Osteocyte (in vitro differentiated cells): ENCODE measurements at regions not wholly inside any gene's neighbourhood (a gene's known extent, or its start where the extent isn't known, plus 50 kb on each side); places are given as distances from the start of the nearest gene placed in this dataset.
A peak's percentile ranks its signal among the peaks of the same experiment; 100 is the strongest.

ENCODE experiments used
- DNase-seq: peaks from one replicate; pipeline ENCODE4 v3.0.0; 2021; ENCODE audit warnings: mixed read lengths; ENCODE audit not compliant: unreplicated experiment; ENCODE audit errors: extremely low spot score
- H3K27ac Mint-ChIP-seq: one replicate; pipeline ENCODE4 v1.8.0; 2021; ENCODE audit warnings: mild to moderate bottlenecking, mixed read lengths; ENCODE audit not compliant: unreplicated experiment
- H3K27me3 Mint-ChIP-seq: one replicate; pipeline ENCODE4 v1.8.0; 2021; ENCODE audit warnings: mixed read lengths; ENCODE audit not compliant: unreplicated experiment
- H3K36me3 Mint-ChIP-seq: one replicate; pipeline ENCODE4 v1.8.0; 2021; ENCODE audit warnings: mixed read lengths; ENCODE audit not compliant: unreplicated experiment
- H3K4me1 Mint-ChIP-seq: one replicate; pipeline ENCODE4 v1.8.0; 2021; ENCODE audit warnings: mixed read lengths; ENCODE audit not compliant: unreplicated experiment
- H3K4me3 Mint-ChIP-seq: one replicate; pipeline ENCODE4 v1.8.0; 2021; ENCODE audit warnings: mild to moderate bottlenecking, moderate library complexity, mixed read lengths; ENCODE audit not compliant: unreplicated experiment
- H3K9me3 Mint-ChIP-seq: one replicate; pipeline ENCODE4 v1.8.0; 2021; ENCODE audit warnings: mixed read lengths; ENCODE audit not compliant: unreplicated experiment
- CTCF ChIP-seq: fragments of 200-600 bp; sonication (generic); IDR thresholded peaks from 2 replicates; pipeline ENCODE4 v1.5.0; 2021; ENCODE audit warnings: antibody characterized with exemption, mild to moderate bottlenecking, moderate library complexity

GRCh38 chr7:19463581-19463980 lies 245.3 kb downstream of the POLR1F start:
- H3K9me3 Mint-ChIP-seq = no peaks in the 10 kb centered on the region
- no peaks in the 10 kb centered on the region for H3K4me1 Mint-ChIP-seq
- no peak for DNase-seq
- no peaks in the 10 kb centered on the region for H3K36me3 Mint-ChIP-seq
- no peak overlapping the region for H3K27ac Mint-ChIP-seq
- TF ChIP-seq CTCF = no peak
- H3K27me3 Mint-ChIP-seq = no peaks in the 10 kb centered on the region
- no peak overlapping the region for H3K4me3 Mint-ChIP-seq

GRCh38 chr7:19455623-19456022 lies 253.2 kb downstream of the POLR1F start:
- Mint-ChIP-seq H3K36me3 (peaks cover under 1% of the 10 kb centered on the region), H3K4me1 (no peaks in the 10 kb centered on the region), H3K27me3 (no peaks in the 10 kb centered on the region), H3K27ac (no peak overlapping the region), H3K4me3 (no peak overlapping the region), H3K9me3 (peaks cover 27% of the 10 kb centered on the region)
- no peak for TF ChIP-seq CTCF
- DNase-seq = no peak

- H3K36me3 Mint-ChIP-seq = peaks cover 10% of the 10 kb centered on the region
- peaks cover 26% of the 10 kb centered on the region for H3K9me3 Mint-ChIP-seq
- H3K27me3 Mint-ChIP-seq = no peaks in the 10 kb centered on the region
- H3K4me3 Mint-ChIP-seq = no peak overlapping the region
- TF ChIP-seq CTCF = no peak
- no peak for DNase-seq
- H3K27ac Mint-ChIP-seq = no peak overlapping the region
- peaks cover 2% of the 10 kb centered on the region for H3K4me1 Mint-ChIP-seq
Measured at GRCh38 chr7:19448091-19448490, 260.7 kb downstream of the POLR1F start.

GRCh38 chr7:19442016-19442785 lies 266.6 kb downstream of the POLR1F start:
- peaks cover 5% of the 10 kb centered on the region for H3K36me3 Mint-ChIP-seq
- no peaks in the 10 kb centered on the region for H3K4me1 Mint-ChIP-seq
- TF ChIP-seq CTCF = peak; percentile 67
- H3K27me3 Mint-ChIP-seq = no peaks in the 10 kb centered on the region
- no peak overlapping the region for H3K27ac Mint-ChIP-seq
- H3K9me3 Mint-ChIP-seq = no peaks in the 10 kb centered on the region
- no peak overlapping the region for H3K4me3 Mint-ChIP-seq
- DNase-seq = no peak

GRCh38 chr7:19439517-19439916 lies 269.3 kb downstream of the POLR1F start:
- TF ChIP-seq CTCF = no peak
- H3K4me3 Mint-ChIP-seq = no peak overlapping the region
- no peaks in the 10 kb centered on the region for H3K4me1 Mint-ChIP-seq
- no peak overlapping the region for H3K27ac Mint-ChIP-seq
- no peaks in the 10 kb centered on the region for H3K27me3 Mint-ChIP-seq
- H3K36me3 Mint-ChIP-seq = peaks cover 2% of the 10 kb centered on the region
- no peak for DNase-seq
- no peaks in the 10 kb centered on the region for H3K9me3 Mint-ChIP-seq
